ENCODE measurements at regions not wholly inside any gene's neighbourhood (a gene's known extent, or its start where the extent isn't known, plus 50 kb on each side); places are given as distances from the start of the nearest gene placed in this dataset.
"Not testable (repeated sequence)": the region's sequence is repeated elsewhere in the genome, so short reads cannot be mapped to it uniquely, and the experiment has no call there.

DNA sequence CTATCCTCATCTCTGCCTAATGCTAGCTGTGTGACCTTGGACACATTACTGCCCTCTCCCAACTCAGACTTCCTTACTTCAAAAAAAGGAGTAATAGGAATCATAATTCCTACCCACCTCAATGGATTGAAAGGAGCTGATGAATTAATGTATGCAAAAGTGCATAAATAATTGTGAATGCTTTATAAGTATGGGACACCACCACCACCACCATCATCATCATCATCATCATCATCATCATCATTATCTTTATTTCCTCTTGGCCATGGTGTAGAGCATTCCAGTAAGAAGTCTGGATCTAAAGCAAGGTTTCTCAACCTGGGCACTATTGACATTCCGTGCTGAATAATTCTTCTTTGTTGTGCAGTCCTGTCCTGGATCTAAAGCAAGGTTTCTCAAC lies 282.5 kb downstream of the MEX3B start:
- DNase-seq, result no peak

DNA sequence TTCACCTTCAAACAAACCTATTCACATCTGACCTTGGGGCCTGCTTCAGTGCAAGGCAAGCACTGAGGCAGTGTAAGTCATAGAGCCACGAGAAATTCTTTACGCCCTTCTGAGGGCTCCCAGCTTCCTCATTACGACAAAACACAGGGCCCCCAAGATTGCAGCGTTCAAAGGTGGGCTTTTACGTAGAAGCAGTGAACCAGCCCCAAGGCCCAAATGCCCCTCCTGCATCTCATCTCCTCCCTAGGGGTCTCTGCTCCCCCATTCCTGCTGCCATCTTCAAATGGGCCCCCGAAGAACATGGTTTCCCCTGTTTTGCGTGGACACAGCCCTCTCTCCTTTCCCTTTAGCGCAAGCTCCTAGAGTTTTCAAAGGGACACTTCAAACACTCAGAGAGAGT lies 285.1 kb downstream of the MEX3B start:
- no peak for DNase-seq

DNA sequence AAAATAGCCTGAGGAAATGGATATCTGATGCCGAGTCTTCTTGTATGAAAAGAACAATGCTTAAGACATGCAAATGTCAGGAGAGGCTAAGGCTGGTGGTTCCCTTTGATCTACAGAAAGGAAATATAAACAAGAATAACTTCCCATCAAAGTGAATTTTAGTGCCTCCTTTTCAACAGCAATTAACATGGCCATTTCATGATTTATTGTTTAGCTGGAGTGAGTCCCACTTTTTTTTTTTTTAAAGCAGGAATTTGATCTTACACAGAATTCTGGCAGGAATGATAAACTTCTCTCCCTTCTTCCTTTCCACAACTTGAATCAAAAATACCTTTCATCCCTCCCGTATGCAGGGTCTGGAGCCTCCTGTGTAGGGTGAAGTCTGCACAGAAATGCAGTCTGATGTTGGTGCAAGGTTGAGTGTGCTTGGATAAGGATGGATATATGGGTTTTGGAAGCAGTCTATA lies 287.0 kb downstream of the MEX3B start:
- no peak for DNase-seq

DNA sequence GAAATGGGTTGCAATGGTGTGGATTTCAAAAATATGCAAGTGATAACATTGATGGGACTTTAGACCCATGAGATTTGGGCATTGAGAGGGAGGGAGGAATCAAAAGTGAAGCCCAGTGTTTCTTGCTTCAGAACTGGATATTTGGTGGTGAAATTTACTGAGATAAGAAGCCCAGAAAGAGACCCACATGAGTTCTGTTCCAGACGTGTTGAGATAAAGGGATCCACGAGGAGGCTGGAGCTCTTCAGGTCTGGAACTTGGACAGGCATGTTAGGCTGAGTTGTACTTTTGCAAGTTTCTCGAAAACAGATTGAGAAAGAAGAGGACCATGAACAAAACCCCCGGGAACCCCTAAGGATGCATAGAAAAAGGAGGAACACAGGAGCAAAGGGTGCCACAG lies 290.2 kb downstream of the MEX3B start:
- DNase-seq, result no peak

DNA sequence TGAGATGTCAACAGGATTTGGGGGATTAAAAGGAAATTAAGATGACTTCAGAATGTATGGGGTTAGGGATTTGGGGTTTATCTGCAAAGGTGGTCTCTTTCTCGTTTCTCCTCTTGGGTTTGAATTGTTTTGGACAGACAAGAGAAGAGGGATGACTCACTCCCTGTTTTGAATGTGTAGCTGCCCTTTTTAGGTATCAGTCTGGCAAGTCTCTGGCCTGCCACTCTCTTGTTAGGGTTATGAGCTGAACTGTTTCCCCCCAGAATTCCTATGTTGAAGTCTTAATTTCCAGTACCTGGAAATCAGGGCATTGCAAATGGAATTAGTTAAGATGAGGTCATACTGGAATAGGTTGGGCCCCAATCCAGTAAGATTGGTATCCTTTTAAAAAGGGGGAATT lies 291.7 kb downstream of the MEX3B start:
- no peak for DNase-seq

DNA sequence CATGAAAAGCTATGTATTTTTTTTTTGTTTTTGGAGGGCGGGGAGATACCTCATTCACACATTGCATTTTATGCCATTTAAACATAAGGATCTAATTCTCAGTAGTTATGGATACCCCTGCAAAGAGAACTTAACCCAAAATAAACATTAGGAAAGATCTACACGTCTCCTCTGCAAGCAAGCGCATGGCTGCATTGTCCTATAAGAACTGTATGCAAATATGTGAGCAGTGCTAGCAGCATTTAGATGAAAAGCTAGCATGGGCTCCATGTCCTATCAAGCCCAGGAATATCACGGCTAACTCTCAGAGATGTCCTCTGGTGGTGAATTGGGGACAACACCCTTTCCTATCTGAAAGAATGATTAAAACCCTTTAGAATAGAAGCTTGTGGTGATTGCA lies 292.8 kb downstream of the MEX3B start:
- DNase-seq, result no peak

DNA sequence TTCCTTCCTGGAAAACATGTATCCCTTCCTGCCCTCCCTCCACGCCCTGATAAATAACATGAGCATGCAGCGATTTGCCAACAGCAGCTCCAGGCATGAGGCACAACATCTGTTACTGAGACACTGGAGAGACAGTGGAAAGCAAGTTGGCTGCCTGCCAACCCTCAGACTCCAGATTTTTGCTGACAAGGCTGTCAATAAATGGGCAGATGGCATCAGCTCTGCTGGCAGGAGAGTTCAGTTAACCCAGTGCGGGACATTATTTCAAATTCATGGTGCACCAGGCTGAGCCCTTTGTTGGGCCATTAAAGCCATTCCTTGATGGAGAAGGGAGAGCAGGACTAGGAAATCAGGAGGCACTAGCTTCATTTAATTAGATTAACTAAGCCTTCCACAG lies 293.3 kb downstream of the MEX3B start:
- DNase-seq, result peak; percentile 13

DNA sequence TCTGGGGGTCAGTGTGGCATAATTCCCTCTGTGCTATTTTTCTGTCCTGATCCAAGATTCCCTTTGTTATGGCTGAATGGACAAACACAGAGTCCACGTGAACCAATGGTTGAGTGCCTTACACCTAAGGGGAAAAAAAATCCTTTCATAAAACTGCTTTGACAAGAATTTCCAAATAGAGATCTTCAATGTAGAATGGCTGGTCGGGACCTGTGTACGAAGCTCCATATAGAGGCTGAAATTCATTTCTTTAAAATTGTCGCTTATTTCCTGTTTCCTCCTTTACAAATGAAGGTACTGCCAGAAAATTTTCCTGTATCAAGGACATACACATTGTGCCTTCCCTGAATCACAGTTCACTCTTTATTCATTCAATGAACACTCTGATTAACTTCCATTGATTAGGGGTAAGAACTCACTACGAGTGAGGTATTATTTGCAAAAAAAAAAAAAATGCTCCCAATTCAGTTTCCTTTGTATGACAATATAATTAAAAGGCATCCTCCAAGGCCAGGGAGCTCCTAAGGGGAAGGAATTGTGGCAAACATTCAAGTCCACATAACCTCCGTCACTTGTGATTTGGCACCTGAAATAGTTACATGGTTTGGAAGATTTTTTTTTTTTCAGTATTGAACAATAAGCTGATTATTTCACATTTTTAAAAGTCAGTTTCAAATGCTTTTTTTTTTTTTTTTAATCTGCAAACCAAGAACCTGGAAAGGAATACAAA lies 293.8 kb downstream of the MEX3B start:
- no peak for DNase-seq

DNA sequence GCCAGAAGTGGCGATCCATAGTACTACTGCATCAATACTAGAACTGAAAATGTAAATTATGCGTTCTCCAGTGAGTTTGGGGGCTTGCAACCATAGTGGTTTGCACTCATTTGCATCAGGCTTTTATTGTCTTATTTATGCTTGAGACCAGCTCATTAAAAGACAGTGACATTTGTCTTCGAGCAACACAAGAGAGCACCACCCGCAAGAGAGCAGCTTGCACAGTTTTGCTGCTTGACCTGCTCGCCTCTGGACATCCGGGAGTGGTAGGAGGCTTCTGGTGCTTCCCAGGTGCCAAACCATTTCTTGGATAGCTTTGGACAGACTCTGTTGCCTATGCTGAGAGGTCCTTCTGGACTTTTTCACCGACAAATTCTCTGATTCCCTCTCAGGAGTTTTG lies 294.6 kb downstream of the MEX3B start:
- no peak for DNase-seq

DNA sequence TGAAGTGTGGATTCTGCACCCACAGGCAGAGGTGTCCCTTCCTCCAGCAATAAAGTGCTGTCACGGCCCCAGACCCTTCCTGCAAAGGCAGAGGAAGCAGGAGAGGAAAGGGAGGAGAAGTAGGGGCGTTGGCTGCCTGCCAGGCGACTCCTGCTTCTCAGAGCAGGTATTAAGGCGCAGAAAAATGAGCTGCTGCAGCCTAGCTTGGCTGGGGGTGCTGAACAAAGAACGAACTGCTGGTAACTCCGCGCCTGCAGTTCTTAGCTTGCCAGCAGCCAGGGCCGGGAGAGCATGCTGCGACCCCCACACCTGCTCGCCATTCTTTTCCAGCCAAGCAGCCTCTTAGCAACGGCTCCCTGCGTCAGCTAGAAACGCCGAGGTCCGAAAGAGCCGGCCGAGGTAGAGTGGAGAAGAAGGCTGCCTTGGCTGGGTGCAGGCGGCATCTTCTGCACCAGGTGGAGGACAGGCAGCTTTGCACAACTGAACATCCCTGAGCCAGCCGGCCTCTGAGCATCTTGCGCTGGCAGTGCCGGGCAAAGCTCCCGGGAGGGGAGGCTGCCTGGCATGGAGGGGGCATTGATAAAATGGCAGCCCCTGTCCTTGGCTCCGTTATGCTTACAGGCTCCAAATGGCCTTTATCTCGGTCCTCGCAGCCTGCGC lies 296.0 kb downstream of the MEX3B start:
- DNase-seq, result no peak

DNA sequence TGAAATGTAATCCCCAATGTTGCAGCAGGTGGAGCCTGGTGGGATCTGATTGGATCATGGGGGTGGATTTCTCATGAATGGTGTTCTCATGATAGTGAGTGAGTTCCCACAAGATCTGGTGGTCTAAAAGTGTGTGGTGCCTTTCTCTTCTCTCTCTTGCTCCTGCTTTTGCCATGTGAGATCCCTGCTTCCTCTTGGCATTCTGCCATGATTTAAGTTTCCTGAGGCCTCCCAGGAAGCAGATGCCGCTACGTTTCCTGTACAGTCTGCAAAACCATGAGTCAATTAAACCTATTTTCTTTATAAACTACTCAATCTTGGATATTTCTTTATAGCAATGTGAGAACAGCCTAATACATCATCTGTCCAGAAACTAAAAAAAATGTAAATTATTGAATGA lies 298.3 kb downstream of the MEX3B start:
- DNase-seq, result no peak

DNA sequence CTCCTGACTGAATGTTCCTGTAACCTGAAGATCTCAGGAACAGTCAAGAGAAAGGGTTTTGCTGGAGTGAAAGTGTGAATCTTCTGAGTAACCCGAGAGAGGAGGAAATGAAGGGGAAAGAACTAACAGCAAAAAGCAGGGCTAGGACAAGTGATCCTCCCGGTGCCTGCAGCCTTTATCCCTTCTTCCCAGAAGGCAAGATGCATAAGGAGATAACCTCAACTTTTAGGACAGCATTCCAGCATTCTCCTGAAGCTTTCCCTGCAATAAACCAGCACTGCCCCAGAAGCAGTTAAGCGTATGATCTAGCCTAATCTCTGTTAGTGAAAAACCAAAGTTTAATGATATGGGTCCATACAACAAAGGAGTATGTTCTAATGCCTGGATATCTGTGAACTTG lies 298.8 kb downstream of the MEX3B start:
- no peak for DNase-seq

DNA sequence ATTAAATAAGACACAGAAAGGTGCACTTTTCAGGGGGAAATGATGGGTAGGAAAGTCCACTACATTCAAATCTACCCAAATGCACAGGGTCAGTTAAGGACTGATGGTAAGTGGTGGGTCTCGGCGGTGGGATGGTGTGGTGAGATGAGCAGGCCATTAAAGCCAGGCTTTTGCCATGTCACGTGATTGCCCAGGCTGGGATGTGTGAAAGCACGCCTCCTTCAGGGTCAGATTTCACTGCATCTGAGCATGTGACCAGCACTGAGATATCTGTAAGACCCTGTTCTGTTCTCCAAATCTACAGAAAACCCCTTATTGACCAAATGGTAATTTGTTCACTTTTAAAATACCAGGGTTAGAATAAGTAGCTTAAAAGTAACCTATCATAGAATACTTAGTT lies 301.5 kb downstream of the MEX3B start:
- DNase-seq, result no peak

DNA sequence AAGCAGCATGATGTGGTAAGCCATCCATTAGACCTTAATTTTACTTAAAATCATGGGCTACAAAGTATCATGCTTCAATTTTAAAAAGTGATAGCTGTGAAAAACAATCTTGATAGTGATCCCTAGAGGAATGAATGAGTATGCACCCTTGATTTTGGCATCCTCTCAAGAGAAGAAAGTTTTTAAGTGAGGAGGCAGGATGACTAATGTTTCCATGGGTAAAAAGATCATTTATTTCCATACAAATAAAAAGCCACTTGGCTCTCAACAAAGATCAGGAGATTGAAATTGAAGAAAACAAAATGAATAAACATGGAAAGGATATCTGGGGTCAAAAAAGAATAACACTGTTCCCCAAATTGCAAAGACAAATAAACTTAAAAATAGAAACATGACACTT lies 305.4 kb downstream of the MEX3B start:
- DNase-seq, result no peak

DNA sequence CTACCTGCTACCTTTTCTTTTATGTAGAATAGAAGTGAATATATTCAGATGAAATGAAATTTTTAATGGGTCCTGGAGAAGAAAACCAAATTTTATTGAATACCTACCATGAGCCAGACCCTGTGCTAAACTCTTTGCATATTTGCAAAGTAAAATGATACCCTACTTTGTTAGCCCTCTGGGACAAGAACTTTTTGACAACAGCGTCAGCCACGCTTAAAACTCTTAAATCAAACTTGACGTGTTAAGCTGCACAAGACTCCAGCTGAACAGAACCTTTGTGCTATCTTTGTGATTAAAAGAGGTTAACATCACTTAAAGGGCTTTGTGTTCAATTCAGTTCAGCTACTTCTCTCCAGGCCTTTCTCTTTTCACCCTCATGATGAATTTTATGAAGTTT lies 316.5 kb downstream of the MEX3B start:
- DNase-seq, result no peak

DNA sequence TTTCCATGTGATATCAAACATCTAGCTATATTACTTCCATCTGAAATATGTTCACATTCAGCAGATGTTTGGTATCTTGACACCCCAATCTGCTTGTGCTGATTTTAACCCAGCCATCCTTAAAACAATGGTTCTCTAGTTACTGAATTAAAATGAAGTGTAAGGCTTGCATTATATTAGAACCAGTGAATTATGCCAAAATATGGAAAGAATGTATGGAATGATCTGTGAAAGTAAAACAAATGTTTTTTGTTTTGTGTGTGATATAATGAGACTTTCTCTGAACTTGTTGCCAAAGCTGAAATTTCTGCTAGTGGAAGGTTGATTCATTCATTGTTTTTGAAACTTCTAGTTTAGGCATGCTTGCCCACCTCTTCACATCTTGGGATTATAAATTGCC lies 317.1 kb downstream of the MEX3B start:
- no peak for DNase-seq

DNA sequence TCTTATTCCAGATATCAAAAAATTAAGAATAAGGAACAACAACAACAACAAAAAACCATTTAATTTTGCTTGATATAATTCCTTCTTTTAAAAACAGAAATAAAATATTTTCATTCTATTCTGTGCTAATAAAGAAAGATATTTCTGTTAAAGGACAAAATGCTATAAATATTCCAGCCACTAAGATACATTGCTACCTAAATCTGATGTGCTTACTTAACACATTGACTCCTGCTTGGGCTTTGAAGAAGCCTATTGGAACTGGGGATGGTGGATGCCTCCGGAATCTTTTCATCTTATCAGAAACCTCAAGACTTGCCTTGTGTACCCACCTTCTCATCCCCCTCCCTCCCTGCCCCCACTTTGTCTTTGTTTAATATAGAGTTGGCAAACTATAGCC lies 320.2 kb downstream of the MEX3B start:
- no peak for DNase-seq

DNA sequence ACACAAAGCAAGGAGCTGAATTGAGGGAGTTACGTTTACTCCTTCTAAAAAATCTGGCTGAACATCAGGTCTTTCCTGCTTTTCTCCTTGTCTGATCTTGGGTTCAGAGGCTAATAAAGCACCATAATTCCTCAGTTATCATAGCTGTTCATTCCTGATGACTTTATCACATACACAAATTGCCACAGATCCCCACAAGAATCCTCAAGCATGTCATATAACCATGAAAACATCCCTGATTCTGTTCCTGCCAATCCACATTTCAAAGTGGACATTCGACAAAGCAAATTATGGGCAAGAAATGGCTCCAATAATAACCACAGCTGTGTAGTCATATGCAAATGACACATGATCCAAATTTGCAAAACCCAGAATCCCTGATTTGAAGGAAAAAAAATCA lies 321.3 kb downstream of the MEX3B start:
- no peak for DNase-seq

DNA sequence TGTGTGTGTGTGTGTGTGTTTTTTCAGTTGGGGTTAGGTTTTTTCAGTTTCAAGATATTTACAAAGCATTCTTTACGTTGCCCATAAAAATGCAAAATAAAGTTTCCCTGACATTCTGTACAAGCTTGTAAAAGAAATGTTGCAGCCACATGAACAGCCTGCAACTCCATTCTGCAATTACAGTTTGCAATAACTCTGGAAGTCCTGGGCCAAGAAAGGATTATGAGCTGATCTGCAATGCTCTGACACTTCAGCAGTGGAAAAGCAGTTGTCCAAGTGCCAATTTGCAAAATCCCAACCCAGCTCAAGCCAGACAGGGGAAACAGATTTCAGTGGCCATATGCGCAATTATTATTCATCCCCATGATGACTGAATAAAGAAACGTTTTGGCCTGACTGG lies 322.1 kb downstream of the MEX3B start:
- no peak for DNase-seq

DNA sequence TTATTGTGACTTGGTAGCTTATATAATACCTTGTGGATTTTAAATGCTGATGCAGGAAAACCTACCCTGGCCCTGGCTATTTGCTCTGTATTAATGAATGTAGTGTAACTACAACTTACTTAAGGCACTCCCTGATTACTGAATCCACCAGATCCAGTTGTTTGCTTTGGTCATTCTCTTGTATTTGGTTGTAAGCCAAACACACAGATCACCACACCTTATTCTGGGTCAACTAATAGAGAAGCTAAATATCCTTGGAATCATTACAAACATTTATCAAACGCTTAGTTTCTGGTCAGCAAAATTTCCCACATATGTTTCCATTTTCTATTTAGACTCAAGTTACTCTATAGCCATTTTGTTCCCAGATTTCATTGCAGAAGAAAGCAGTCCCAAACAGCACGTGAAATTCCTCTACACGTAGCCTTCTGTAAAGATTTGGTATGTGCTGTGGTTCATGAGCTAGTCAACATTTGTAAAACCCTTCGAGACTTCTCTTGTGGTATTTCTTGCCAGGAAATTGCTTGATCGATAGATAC lies 322.6 kb downstream of the MEX3B start:
- no peak for DNase-seq

DNA sequence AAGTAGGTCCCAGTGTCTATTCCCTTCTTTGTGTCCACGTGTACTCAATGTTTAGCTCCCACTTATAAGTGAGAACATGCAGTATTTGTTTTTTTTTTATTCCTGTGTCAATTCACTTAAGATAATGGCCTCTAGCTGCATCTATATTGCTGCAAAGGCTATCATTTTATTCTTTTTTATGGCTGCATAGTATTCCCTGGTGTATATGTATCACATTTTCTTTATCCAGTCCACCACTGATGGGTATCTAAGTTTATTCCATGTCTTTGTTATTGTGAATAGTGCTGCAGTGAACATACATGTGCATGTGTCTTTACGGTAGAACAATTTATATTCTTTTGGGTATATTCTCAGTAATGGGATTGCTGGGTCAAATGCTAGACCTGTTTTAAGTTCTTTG lies 329.4 kb downstream of the MEX3B start:
- DNase-seq, result not testable (repeated sequence)

DNA sequence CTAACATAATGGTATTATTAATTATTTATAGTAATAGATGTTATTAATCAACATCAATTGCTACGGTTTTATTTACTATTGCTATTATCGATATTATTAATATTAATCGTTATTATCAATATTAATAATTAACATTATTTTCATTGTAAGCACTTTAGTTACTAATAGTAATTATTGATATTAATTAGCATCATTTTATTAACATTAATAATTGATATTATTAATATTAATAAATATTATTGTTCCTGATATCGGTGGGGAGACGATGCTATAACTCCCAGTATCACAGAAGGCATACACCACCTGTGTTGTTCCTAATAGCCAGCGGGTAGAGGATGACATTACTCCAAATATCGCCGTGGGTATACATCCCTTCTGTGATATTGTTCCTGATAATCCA lies 335.5 kb downstream of the MEX3B start:
- no peak for DNase-seq

DNA sequence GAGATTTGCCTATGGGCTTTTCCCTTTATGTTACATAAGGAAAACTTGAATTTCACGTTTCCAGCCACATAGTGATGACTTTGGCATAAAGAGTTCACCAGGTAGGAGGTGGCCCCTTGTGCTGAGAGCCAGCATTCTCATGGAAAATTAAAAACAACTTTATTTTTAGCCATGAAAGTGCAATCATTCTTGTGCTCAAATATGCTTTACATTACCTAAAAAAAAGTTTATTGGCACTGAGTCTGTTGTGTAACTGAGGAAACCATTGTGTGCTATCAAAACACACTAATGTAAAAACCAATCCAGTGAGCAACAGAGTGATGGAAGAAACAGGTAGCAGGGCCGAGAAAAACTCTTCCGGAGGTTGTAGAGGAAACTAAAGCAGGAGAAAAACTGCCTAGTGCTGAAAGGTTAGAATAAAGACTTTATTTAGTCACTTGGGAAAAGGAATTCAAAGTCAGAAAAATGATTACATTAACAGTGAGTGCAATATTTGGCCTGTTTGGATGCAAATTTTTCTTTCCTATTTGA lies 332.9 kb upstream of the TMC3 start:
- not testable (repeated sequence) for DNase-seq

DNA sequence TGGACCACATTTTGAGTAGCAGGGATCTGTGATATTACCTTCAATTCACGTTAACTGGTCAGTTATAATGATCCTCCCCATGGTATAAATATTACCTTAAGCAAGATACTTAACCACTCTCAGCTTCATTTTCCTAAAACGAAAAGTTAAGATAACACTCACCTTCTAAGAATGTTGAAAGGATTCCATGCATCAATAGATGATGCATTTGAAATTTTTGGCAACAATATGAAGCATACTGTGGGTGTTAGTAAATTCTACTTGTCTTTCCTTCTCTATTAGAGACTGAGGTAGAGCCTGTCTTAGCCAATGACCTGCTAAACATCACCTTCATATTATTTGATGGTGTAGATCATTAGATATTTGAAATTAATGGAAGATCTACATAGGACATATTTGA lies 331.7 kb upstream of the TMC3 start:
- DNase-seq, result not testable (repeated sequence)

Data from EL (cell line).